HepG2 (cell line): ENCODE measurements at regions not wholly inside any gene's neighbourhood (a gene's known extent, or its start where the extent isn't known, plus 50 kb on each side); places are given as distances from the start of the nearest gene placed in this dataset.

Experiments used
- ATAC-seq: fragments of 200-7000 bp; cut with Tn5 transposase; 3 replicates; pipeline ENCODE4 v1.9.1; 2020; ENCODE audit warnings: mild to moderate bottlenecking, moderate library complexity
- BruUV-seq: library from RNA; stranded (reverse); fragments of 400-500 nt; replicated peaks from 2 replicates; lab custom pipeline; 2021; lab: Mats Ljungman, UMichigan
- CTCF ChIA-PET: fragments of 300-600 bp; formaldehyde crosslinking; extraction: SDS; loops from one replicate; lab custom pipeline; 2021; ENCODE audit warnings: low total read pairs, inconsistent platforms, low intra/inter-chr PET ratio; lab: Yijun Ruan, JAX
- POLR2A ChIA-PET: fragments of 350-600 bp; sonication (Branson Sonifier 250); formaldehyde crosslinking; loops from one replicate; lab custom pipeline; 2020; ENCODE audit warnings: antibody characterized with exemption, inconsistent platforms; lab: Yijun Ruan, JAX
- DNase-seq: peaks from one replicate; pipeline ENCODE4 v3.0.0-alpha.2; 2015; ENCODE audit warnings: low spot score
- FAIRE-seq: peaks from 3 replicates; lab custom pipeline; 2011; peaks lifted over from hg19 to GRCh38; lab: Jason Lieb, UNC
- H2AFZ ChIP-seq: one replicate; pipeline ENCODE4 v1.6.1; 2011; ENCODE audit warnings: low read length, inconsistent platforms
- H3K27ac ChIP-seq: fragments of 300-600 bp; 3 replicates; pipeline ENCODE4 v1.8.0; 2011; ENCODE audit warnings: mixed run types, mild to moderate bottlenecking, mixed read lengths, low read length, inconsistent platforms; ENCODE audit not compliant: insufficient read depth; ENCODE audit errors: extremely low read length
- H3K27me3 ChIP-seq, 2 experiments: fragments of 200-600 bp in 1 of 2; 2 replicates in 1 of 2; 3 replicates in 1 of 2; pipeline versions ENCODE4 v1.6.0 to v1.8.0; 2011; ENCODE audit warnings: low read length in 2 of 2, mild to moderate bottlenecking in 2 of 2, moderate library complexity in 2 of 2, inconsistent platforms in 1 of 2; ENCODE audit not compliant: insufficient read depth in 2 of 2, control insufficient read depth in 1 of 2
- H3K36me3 ChIP-seq, 2 experiments: fragments of 200-600 bp in 1 of 2; replicated peaks in 1 of 2; 2 replicates in 1 of 2; 3 replicates in 1 of 2; pipeline versions ENCODE4 v1.5.1 to v1.8.0; 2011; ENCODE audit warnings: low read length in 2 of 2, inconsistent platforms in 1 of 2; ENCODE audit not compliant: insufficient read depth in 2 of 2, control insufficient read depth in 1 of 2
- H3K4me1 ChIP-seq: 2 replicates; pipeline ENCODE4 v1.5.1; 2012; ENCODE audit warnings: low read length, inconsistent platforms; ENCODE audit not compliant: insufficient read depth
- H3K4me2 ChIP-seq: 2 replicates; pipeline ENCODE4 v1.6.0; 2011; ENCODE audit warnings: low read depth, low read length, inconsistent platforms
- H3K4me3 ChIP-seq, 3 experiments: fragments of 200-600 bp in 1 of 3; sonication (generic), shearing (Covaris generic) in 1 of 3; replicated peaks in 1 of 3; 2 replicates each; pipeline ENCODE4 v1.5.1; 2011 to 2016; ENCODE audit warnings: low read length in 3 of 3, inconsistent platforms in 2 of 3, low read depth in 2 of 3, mild to moderate bottlenecking in 2 of 3, control low read depth in 1 of 3, mixed read lengths in 1 of 3; ENCODE audit not compliant: insufficient read depth in 1 of 3
- H3K79me2 ChIP-seq: one replicate; pipeline ENCODE4 v1.6.1; 2011; ENCODE audit warnings: low read length, inconsistent platforms; ENCODE audit not compliant: insufficient read depth
- H3K9ac ChIP-seq: 2 replicates; pipeline ENCODE4 v1.6.0; 2011; ENCODE audit warnings: mild to moderate bottlenecking, low read depth, low read length, inconsistent platforms; ENCODE audit not compliant: insufficient read depth
- H3K9me3 ChIP-seq: 2 replicates; pipeline ENCODE4 v1.5.1; 2012; ENCODE audit warnings: mild to moderate bottlenecking, low read length
- H4K20me1 ChIP-seq: 2 replicates; pipeline ENCODE4 v1.6.0; 2011; ENCODE audit warnings: inconsistent platforms, mild to moderate bottlenecking, low read length, moderate library complexity; ENCODE audit not compliant: insufficient read depth
- DR1 ChIP-seq: sonication (generic); formaldehyde crosslinking; IDR thresholded peaks from 2 replicates; pipeline ENCODE4 v1.8.0; 2021; ENCODE audit warnings: mild to moderate bottlenecking, missing genetic modification reagents, inconsistent platforms
- GABPB1 ChIP-seq: IDR thresholded peaks from 2 replicates; pipeline ENCODE4 v1.6.1; 2016; ENCODE audit warnings: mild to moderate bottlenecking, missing genetic modification reagents, moderate library complexity, missing compliant biosample characterization
- ISL2 ChIP-seq: sonication (generic); formaldehyde crosslinking; IDR thresholded peaks from 2 replicates; pipeline ENCODE4 v1.5.0; 2020; ENCODE audit warnings: missing genetic modification reagents
- KLF9 ChIP-seq: IDR thresholded peaks from 2 replicates; pipeline ENCODE4 v1.6.1; 2016; ENCODE audit warnings: low read depth
- MXD4 ChIP-seq: IDR thresholded peaks from 2 replicates; pipeline ENCODE4 v1.6.1; 2016; ENCODE audit warnings: mild to moderate bottlenecking, missing biosample characterization, missing genetic modification reagents
- RXRB ChIP-seq: IDR thresholded peaks from 2 replicates; pipeline ENCODE4 v1.6.1; 2016; ENCODE audit warnings: borderline replicate concordance, missing genetic modification reagents, missing compliant biosample characterization
- ZFP37 ChIP-seq: sonication (generic); formaldehyde crosslinking; IDR thresholded peaks from 2 replicates; pipeline ENCODE4 v1.4.0; 2020; ENCODE audit warnings: missing genetic modification reagents, borderline replicate concordance
- ZNF354B ChIP-seq: sonication (generic); formaldehyde crosslinking; IDR thresholded peaks from 2 replicates; pipeline ENCODE4 v1.8.0; 2022; ENCODE audit warnings: mild to moderate bottlenecking, missing genetic modification reagents
- WGBS: methylation state at CpG from one replicate; pipeline ENCODE4 v1.1.6; 2017; ENCODE audit warnings: low lambda C conversion rate; 5-methylcytosine and 5-hydroxymethylcytosine counted together
- in situ Hi-C: cut with HindIII; loops from 2 replicates; pipeline ENCODE4 v1.10.0; 2017; ENCODE audit warnings: low pct_unique_long_range_greater_than_20kb; ENCODE audit not compliant: extremely low pct_ligation_motif_present
- intact Hi-C: fragments of 100-400 bp; cut with micrococcal nuclease; formaldehyde crosslinking; loops from one replicate; pipeline ENCODE4 v1.10.0; 2022; ENCODE audit not compliant: unreplicated experiment
- TF ChIP-seq, protein P1 (sequence below): IDR thresholded peaks from 2 replicates; pipeline ENCODE4 v1.6.1; 2016; ENCODE audit warnings: missing compliant biosample characterization, missing genetic modification reagents, borderline replicate concordance
- TF ChIP-seq, protein P2 (sequence below): sonication (generic); formaldehyde crosslinking; IDR thresholded peaks from 2 replicates; pipeline ENCODE4 v1.8.1; 2023; ENCODE audit warnings: mild to moderate bottlenecking, moderate library complexity, missing genetic modification reagents
- TF ChIP-seq, protein P3 (sequence below): sonication (generic); formaldehyde crosslinking; IDR thresholded peaks from 2 replicates; pipeline ENCODE4 v1.5.0; 2020; ENCODE audit warnings: mild to moderate bottlenecking, missing genetic modification reagents, borderline replicate concordance
- TF ChIP-seq, protein P4 (sequence below): sonication (generic); formaldehyde crosslinking; IDR thresholded peaks from 2 replicates; pipeline ENCODE4 v1.5.1; 2020; ENCODE audit warnings: mild to moderate bottlenecking, missing genetic modification reagents

DNA sequence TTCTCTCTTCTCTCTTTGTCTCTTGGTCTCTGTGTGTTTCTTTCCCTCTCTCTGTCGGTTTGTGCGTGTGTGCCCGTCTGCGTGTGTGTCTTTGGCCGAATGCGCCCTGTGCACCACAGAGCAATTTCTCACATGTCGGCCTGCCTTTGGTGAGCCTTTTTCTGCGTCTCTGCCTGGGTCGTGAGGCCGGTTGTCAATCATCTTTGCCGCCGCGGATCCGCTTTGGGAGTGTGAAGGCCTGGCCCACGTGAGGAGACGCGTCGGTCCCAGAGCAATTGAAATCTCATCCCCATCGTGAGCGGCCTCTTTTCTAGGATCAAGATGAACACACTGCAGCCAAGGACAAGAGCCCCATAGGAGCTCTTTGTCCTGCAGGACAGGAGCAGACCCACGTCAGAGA, 580.7 kb upstream of the ZNF337 start:
- in situ Hi-C loops: no loop called here
- WGBS: 73% methylated on average over 21 of the region's 21 CpGs
- ChIA-PET POLR2A (no interaction called here), CTCF (no interaction called here)
- FAIRE-seq: no peak
- no peak overlapping the region for H3K27ac ChIP-seq
- no peaks in the 10 kb centered on the region for H3K9me3 ChIP-seq
- intact Hi-C loops: no loop called here
- H2AFZ ChIP-seq: no peak overlapping the region
- no TSS peak for BruUV-seq
- no peak for ATAC-seq
- no peak for DNase-seq
- H3K27me3 ChIP-seq: peaks cover 0 to 17% of the 10 kb centered on the region in 2 experiments; a peak in 2 of 5 replicates
- H3K4me1 ChIP-seq: peaks cover 6% of the 10 kb centered on the region
- no peaks in the 10 kb centered on the region for H4K20me1 ChIP-seq
- H3K79me2 ChIP-seq: no peaks in the 10 kb centered on the region
- no peak overlapping the region for H3K4me2 ChIP-seq
- H3K9ac ChIP-seq: no peak overlapping the region
- H3K4me3 ChIP-seq: no peak overlapping the region
- H3K36me3 ChIP-seq: no peaks in the 10 kb centered on the region
- TF ChIP-seq ZFP37 (CRISPR knock-in tag) (no peak), DR1 (CRISPR knock-in tag) (no peak), MXD4 (no peak), ISL2 (CRISPR knock-in tag) (no peak), GABPB1 (no peak), ZNF354B (no peak), KLF9 (CRISPR knock-in tag) (no peak), RXRB (CRISPR knock-in tag) (no peak)
- TF ChIP-seq, protein P1, sequence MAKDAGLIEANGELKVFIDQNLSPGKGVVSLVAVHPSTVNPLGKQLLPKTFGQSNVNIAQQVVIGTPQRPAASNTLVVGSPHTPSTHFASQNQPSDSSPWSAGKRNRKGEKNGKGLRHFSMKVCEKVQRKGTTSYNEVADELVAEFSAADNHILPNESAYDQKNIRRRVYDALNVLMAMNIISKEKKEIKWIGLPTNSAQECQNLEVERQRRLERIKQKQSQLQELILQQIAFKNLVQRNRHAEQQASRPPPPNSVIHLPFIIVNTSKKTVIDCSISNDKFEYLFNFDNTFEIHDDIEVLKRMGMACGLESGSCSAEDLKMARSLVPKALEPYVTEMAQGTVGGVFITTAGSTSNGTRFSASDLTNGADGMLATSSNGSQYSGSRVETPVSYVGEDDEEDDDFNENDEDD: no peak
- TF ChIP-seq, protein P2, sequence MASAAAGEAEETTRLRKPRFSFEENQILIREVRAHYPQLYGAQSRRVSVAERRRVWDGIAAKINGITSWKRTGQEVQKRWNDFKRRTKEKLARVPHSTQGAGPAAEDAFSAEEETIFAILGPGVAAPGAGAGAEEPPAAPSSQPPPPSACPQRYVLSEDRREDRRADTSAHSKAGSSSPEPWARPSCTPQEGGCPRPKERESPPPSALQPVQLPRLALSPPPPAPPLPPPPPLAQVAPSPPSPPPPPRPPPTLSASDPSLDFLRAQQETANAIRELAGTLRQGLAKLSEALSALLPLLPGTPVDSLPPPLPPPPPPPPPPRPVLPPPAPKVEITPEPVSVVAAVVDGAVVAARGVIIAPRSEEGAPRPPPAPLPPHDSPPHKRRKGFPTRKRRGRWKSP: no peak
- TF ChIP-seq, protein P3, sequence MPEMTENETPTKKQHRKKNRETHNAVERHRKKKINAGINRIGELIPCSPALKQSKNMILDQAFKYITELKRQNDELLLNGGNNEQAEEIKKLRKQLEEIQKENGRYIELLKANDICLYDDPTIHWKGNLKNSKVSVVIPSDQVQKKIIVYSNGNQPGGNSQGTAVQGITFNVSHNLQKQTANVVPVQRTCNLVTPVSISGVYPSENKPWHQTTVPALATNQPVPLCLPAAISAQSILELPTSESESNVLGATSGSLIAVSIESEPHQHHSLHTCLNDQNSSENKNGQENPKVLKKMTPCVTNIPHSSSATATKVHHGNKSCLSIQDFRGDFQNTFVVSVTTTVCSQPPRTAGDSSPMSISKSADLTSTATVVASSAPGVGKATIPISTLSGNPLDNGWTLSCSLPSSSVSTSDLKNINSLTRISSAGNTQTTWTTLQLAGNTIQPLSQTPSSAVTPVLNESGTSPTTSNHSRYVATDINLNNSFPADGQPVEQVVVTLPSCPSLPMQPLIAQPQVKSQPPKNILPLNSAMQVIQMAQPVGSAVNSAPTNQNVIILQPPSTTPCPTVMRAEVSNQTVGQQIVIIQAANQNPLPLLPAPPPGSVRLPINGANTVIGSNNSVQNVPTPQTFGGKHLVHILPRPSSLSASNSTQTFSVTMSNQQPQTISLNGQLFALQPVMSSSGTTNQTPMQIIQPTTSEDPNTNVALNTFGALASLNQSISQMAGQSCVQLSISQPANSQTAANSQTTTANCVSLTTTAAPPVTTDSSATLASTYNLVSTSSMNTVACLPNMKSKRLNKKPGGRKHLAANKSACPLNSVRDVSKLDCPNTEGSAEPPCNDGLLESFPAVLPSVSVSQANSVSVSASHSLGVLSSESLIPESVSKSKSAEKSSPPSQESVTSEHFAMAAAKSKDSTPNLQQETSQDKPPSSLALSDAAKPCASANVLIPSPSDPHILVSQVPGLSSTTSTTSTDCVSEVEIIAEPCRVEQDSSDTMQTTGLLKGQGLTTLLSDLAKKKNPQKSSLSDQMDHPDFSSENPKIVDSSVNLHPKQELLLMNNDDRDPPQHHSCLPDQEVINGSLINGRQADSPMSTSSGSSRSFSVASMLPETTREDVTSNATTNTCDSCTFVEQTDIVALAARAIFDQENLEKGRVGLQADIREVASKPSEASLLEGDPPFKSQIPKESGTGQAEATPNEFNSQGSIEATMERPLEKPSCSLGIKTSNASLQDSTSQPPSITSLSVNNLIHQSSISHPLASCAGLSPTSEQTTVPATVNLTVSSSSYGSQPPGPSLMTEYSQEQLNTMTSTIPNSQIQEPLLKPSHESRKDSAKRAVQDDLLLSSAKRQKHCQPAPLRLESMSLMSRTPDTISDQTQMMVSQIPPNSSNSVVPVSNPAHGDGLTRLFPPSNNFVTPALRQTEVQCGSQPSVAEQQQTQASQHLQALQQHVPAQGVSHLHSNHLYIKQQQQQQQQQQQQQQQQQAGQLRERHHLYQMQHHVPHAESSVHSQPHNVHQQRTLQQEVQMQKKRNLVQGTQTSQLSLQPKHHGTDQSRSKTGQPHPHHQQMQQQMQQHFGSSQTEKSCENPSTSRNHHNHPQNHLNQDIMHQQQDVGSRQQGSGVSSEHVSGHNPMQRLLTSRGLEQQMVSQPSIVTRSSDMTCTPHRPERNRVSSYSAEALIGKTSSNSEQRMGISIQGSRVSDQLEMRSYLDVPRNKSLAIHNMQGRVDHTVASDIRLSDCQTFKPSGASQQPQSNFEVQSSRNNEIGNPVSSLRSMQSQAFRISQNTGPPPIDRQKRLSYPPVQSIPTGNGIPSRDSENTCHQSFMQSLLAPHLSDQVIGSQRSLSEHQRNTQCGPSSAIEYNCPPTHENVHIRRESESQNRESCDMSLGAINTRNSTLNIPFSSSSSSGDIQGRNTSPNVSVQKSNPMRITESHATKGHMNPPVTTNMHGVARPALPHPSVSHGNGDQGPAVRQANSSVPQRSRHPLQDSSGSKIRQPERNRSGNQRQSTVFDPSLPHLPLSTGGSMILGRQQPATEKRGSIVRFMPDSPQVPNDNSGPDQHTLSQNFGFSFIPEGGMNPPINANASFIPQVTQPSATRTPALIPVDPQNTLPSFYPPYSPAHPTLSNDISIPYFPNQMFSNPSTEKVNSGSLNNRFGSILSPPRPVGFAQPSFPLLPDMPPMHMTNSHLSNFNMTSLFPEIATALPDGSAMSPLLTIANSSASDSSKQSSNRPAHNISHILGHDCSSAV (CRISPR knock-in tag): no peak
- TF ChIP-seq, protein P4, sequence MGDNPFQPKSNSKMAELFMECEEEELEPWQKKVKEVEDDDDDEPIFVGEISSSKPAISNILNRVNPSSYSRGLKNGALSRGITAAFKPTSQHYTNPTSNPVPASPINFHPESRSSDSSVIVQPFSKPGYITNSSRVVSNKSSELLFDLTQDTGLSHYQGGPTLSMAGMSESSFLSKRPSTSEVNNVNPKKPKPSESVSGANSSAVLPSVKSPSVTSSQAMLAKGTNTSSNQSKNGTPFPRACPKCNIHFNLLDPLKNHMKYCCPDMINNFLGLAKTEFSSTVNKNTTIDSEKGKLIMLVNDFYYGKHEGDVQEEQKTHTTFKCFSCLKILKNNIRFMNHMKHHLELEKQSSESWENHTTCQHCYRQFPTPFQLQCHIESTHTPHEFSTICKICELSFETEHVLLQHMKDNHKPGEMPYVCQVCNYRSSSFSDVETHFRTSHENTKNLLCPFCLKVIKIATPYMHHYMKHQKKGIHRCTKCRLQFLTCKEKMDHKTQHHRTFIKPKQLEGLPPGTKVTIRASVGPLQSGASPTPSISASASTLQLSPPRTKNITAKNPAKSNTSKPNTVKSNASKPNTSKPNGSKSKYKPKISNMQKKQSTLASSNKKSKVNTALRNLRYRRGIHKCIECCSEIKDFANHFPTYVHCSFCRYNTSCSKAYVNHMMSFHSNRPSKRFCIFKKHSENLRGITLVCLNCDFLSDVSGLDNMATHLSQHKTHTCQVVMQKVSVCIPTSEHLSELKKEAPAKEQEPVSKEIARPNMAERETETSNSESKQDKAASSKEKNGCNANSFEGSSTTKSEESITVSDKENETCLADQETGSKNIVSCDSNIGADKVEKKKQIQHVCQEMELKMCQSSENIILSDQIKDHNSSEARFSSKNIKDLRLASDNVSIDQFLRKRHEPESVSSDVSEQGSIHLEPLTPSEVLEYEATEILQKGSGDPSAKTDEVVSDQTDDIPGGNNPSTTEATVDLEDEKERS (CRISPR knock-in tag): no peak
